IMR-90 (cell line): ENCODE measurements at regions not wholly inside any gene's neighbourhood (a gene's known extent, or its start where the extent isn't known, plus 50 kb on each side); places are given as distances from the start of the nearest gene placed in this dataset.

ENCODE experiments used
- ATAC-seq: fragments of 200-7000 bp; cut with Tn5 transposase; 2 replicates; pipeline ENCODE4 v1.9.1; 2020; ENCODE audit warnings: low read depth, mild to moderate bottlenecking, moderate library complexity
- BruUV-seq: library from RNA; stranded (reverse); fragments of 400-500 nt; replicated peaks from 2 replicates; lab custom pipeline; 2021; lab: Mats Ljungman, UMichigan
- CTCF ChIA-PET: fragments of 300-600 bp; formaldehyde crosslinking; extraction: SDS; loops from one replicate; lab custom pipeline; 2021; ENCODE audit warnings: antibody characterized with exemption; lab: Yijun Ruan, JAX
- POLR2A ChIA-PET: fragments of 300-600 bp; sonication (Branson Sonifier 250); formaldehyde crosslinking; loops from one replicate; lab custom pipeline; 2022; ENCODE audit warnings: antibody characterized with exemption; ENCODE audit not compliant: unreplicated experiment; lab: Charles Lee
- DNase-seq: peaks from one replicate; pipeline ENCODE4 v3.0.0; 2013
- H2AFZ ChIP-seq: replicated peaks from 2 replicates; pipeline ENCODE3; 2013; ENCODE audit warnings: low read length, mild to moderate bottlenecking; ENCODE audit not compliant: poor library complexity
- H2AK5ac ChIP-seq: 2 replicates; pipeline ENCODE4 v1.6.1; 2013; ENCODE audit warnings: low read depth, low read length, inconsistent platforms
- H2AK9ac ChIP-seq: replicated peaks from 2 replicates; pipeline ENCODE3; 2013; ENCODE audit warnings: mild to moderate bottlenecking, low read depth, low read length, moderate library complexity; ENCODE audit not compliant: poor library complexity
- H2BK120ac ChIP-seq: 2 replicates; pipeline ENCODE4 v1.6.1; 2013; ENCODE audit warnings: low read depth, low read length, inconsistent platforms
- H2BK15ac ChIP-seq: 3 replicates; pipeline ENCODE4 v1.6.1; 2013; ENCODE audit warnings: low read depth, low read length, inconsistent platforms
- H2BK20ac ChIP-seq: 2 replicates; pipeline ENCODE4 v1.6.1; 2013; ENCODE audit warnings: low read depth, mild to moderate bottlenecking, inconsistent platforms, low read length, moderate library complexity
- H2BK5ac ChIP-seq: 2 replicates; pipeline ENCODE4 v1.6.1; 2013; ENCODE audit warnings: mild to moderate bottlenecking, low read depth, low read length, inconsistent platforms; ENCODE audit not compliant: poor library complexity, severe bottlenecking
- H3K14ac ChIP-seq: replicated peaks from 2 replicates; pipeline ENCODE4 v1.6.1; 2013; ENCODE audit warnings: low read depth, low read length, inconsistent platforms
- H3K18ac ChIP-seq: 2 replicates; pipeline ENCODE4 v1.6.1; 2013; ENCODE audit warnings: low read depth, low read length, control low read depth
- H3K23ac ChIP-seq: 2 replicates; pipeline ENCODE4 v1.6.1; 2013; ENCODE audit warnings: low read depth, low read length, inconsistent platforms
- H3K27ac ChIP-seq: 2 replicates; pipeline ENCODE4 v1.5.1; 2013; ENCODE audit warnings: mild to moderate bottlenecking, control low read depth, low read length; ENCODE audit not compliant: insufficient read depth
- H3K27me3 ChIP-seq: 2 replicates; pipeline ENCODE4 v1.6.1; 2013; ENCODE audit warnings: low read length; ENCODE audit not compliant: control insufficient read depth, insufficient read depth
- H3K36me3 ChIP-seq: 2 replicates; pipeline ENCODE4 v1.6.1; 2013; ENCODE audit warnings: low read length, mixed read lengths; ENCODE audit not compliant: control insufficient read depth, insufficient read depth
- H3K4ac ChIP-seq: 2 replicates; pipeline ENCODE4 v1.6.1; 2013; ENCODE audit warnings: low read depth, low read length, inconsistent platforms
- H3K4me1 ChIP-seq: 2 replicates; pipeline ENCODE4 v1.6.1; 2013; ENCODE audit warnings: low read length, mixed read lengths; ENCODE audit not compliant: control insufficient read depth, insufficient read depth
- H3K4me2 ChIP-seq: 2 replicates; pipeline ENCODE4 v1.6.1; 2013; ENCODE audit warnings: low read depth, mild to moderate bottlenecking, control low read depth, low read length, moderate library complexity
- H3K4me3 ChIP-seq: 2 replicates; pipeline ENCODE4 v1.5.1; 2013; ENCODE audit warnings: low read depth, mild to moderate bottlenecking, control low read depth, low read length, moderate library complexity; ENCODE audit not compliant: insufficient read depth
- H3K56ac ChIP-seq: 2 replicates; pipeline ENCODE4 v1.6.1; 2013; ENCODE audit warnings: low read length, inconsistent platforms; ENCODE audit not compliant: insufficient read depth; ENCODE audit errors: extremely low read depth
- H3K79me1 ChIP-seq, 2 experiments: 2 replicates each; pipeline ENCODE4 v1.6.1; 2013; ENCODE audit warnings: low read length in 2 of 2, inconsistent platforms in 1 of 2, low read depth in 1 of 2
- H3K9ac ChIP-seq: 2 replicates; pipeline ENCODE4 v1.6.1; 2013; ENCODE audit warnings: low read depth, low read length, control low read depth
- H3K9me1 ChIP-seq: 2 replicates; pipeline ENCODE4 v1.6.1; 2013; ENCODE audit warnings: low read length, inconsistent platforms; ENCODE audit not compliant: insufficient read depth
- H3K9me3 ChIP-seq: 2 replicates; pipeline ENCODE4 v1.6.1; 2013; ENCODE audit warnings: low read length; ENCODE audit not compliant: control insufficient read depth, insufficient read depth
- H4K20me1 ChIP-seq: 2 replicates; pipeline ENCODE4 v1.6.1; 2013; ENCODE audit warnings: low read length, inconsistent platforms; ENCODE audit not compliant: insufficient read depth
- H4K5ac ChIP-seq: 2 replicates; pipeline ENCODE4 v1.6.1; 2013; ENCODE audit warnings: mild to moderate bottlenecking, low read depth, low read length, control low read depth
- H4K8ac ChIP-seq, 2 experiments: 2 replicates each; pipeline ENCODE4 v1.6.1; 2013; ENCODE audit warnings: low read depth in 2 of 2, low read length in 2 of 2, control low read depth in 1 of 2, inconsistent platforms in 1 of 2
- H4K91ac ChIP-seq: 2 replicates; pipeline ENCODE4 v1.6.1; 2013; ENCODE audit warnings: low read depth, low read length, inconsistent platforms; ENCODE audit not compliant: insufficient read depth
- BHLHE40 ChIP-seq: fragments of 150-350 bp; IDR thresholded peaks from 2 replicates; pipeline ENCODE4 v1.6.1; 2016; ENCODE audit warnings: mild to moderate bottlenecking, low read depth, low read length
- CEBPB ChIP-seq: IDR thresholded peaks from 2 replicates; pipeline ENCODE4 v1.6.1; 2012; ENCODE audit warnings: low read depth, low read length, improper control_type of control experiment
- CHD1 ChIP-seq: IDR thresholded peaks from 2 replicates; pipeline ENCODE4 v1.6.1; 2012; ENCODE audit warnings: low read depth, low read length, improper control_type of control experiment
- FOS ChIP-seq: fragments of 150-350 bp; IDR thresholded peaks from 2 replicates; pipeline ENCODE4 v1.6.1; 2016; ENCODE audit warnings: low read depth, low read length
- MAFK ChIP-seq: IDR thresholded peaks from 2 replicates; pipeline ENCODE4 v1.6.1; 2012; ENCODE audit warnings: low read depth, low read length, improper control_type of control experiment
- MAZ ChIP-seq: IDR thresholded peaks from 2 replicates; pipeline ENCODE4 v1.6.1; 2012; ENCODE audit warnings: low read depth, mild to moderate bottlenecking, low read length, improper control_type of control experiment, moderate library complexity, borderline replicate concordance
- MXI1 ChIP-seq: IDR thresholded peaks from 2 replicates; pipeline ENCODE4 v1.6.1; 2012; ENCODE audit warnings: low read depth, mild to moderate bottlenecking, low read length, moderate library complexity, borderline replicate concordance
- NFE2L2 ChIP-seq: fragments of 150-350 bp; IDR thresholded peaks from 2 replicates; pipeline ENCODE4 v1.6.1; 2016; ENCODE audit warnings: low read depth, mild to moderate bottlenecking, low read length
- POLR2A ChIP-seq: IDR thresholded peaks from 2 replicates; pipeline ENCODE4 v1.6.1; 2012; ENCODE audit warnings: mild to moderate bottlenecking, low read depth, low read length
- RAD21 ChIP-seq: IDR thresholded peaks from 2 replicates; pipeline ENCODE4 v1.6.1; 2012; ENCODE audit warnings: low read length, improper control_type of control experiment
- RCOR1 ChIP-seq: IDR thresholded peaks from 2 replicates; pipeline ENCODE4 v1.6.1; 2012; ENCODE audit warnings: mild to moderate bottlenecking, low read length, improper control_type of control experiment; ENCODE audit not compliant: insufficient replicate concordance
- RFX5 ChIP-seq: IDR thresholded peaks from 2 replicates; pipeline ENCODE4 v1.8.0; 2012; ENCODE audit warnings: low read depth, mild to moderate bottlenecking, low read length, moderate library complexity
- WGBS, 2 experiments: methylation state at CpG; one replicate each; pipeline versions ENCODE4 v1.1.5 to v1.1.7; 2013; ENCODE audit warnings: missing lambda C conversion rate in 2 of 2; ENCODE audit not compliant: insufficient read length in 1 of 2; ENCODE audit errors: extremely low coverage in 2 of 2; 5-methylcytosine and 5-hydroxymethylcytosine counted together
- dilution Hi-C: fragments of 300-500 bp; cut with HindIII; formaldehyde crosslinking; loops from one replicate; pipeline ENCODE4 v1.14.3; 2018; ENCODE audit warnings: low sequenced_read_pairs; ENCODE audit not compliant: unreplicated experiment
- in situ Hi-C: fragments of 300-500 bp; cut with MboI; formaldehyde crosslinking; loops from 3 replicates; pipeline ENCODE4 v1.14.3; 2019; ENCODE audit warnings: low sequenced_read_pairs, inconsistent platforms, mixed read lengths
- intact Hi-C: fragments of 100-400 bp; cut with micrococcal nuclease; formaldehyde crosslinking; loops from 2 replicates; pipeline ENCODE4 v1.10.0; 2022
- TF ChIP-seq, protein P1 (sequence below): fragments of 150-350 bp; IDR thresholded peaks from 2 replicates; pipeline ENCODE4 v1.6.1; 2017; ENCODE audit warnings: mild to moderate bottlenecking, antibody characterized with exemption, low read length, low read depth
- TF ChIP-seq, protein P2 (sequence below): fragments of 150-350 bp; IDR thresholded peaks from 2 replicates; pipeline ENCODE4 v1.6.1; 2016; ENCODE audit warnings: low read depth, mild to moderate bottlenecking, low read length, moderate library complexity, borderline replicate concordance
- TF ChIP-seq, protein P3 (sequence below): conservative IDR thresholded peaks from 2 replicates; pipeline ENCODE4 v1.5.1; 2012; ENCODE audit warnings: mild to moderate bottlenecking, low read depth, low read length, improper control_type of control experiment

DNA sequence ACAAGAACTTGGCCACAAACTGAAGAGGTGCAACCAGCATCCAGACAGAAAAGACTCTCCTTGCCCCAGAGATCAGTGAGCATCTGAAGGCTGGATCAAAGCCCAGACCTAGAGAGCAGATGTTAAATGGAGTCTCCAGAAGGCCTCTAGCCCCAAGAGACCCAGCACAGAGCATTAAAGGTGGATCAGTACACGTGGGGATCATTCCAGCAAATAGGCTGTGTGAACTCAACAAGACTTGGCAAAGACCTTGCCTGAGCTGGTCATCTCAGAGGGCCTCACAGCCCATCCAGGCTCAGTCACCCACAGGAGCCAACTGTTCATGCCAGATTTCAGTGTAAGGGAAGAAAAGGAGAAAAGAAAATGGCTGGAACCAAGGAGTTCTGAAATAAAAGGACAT lies 214.0 kb downstream of the ENC1 start:
- intact Hi-C loops = no loop called here

More for the DNA sequence above, 214.0 kb downstream of the ENC1 start:
- no peak overlapping the region for H3K14ac ChIP-seq
- no peak overlapping the region for H3K4me3 ChIP-seq
- TF ChIP-seq BHLHE40 (no peak), CHD1 (no peak), FOS (no peak), NFE2L2 (no peak), RAD21 (no peak), POLR2A (no peak), MXI1 (no peak), RFX5 (no peak), MAZ (no peak), CEBPB (no peak), MAFK (no peak), RCOR1 (no peak)
- TF ChIP-seq, protein P1, sequence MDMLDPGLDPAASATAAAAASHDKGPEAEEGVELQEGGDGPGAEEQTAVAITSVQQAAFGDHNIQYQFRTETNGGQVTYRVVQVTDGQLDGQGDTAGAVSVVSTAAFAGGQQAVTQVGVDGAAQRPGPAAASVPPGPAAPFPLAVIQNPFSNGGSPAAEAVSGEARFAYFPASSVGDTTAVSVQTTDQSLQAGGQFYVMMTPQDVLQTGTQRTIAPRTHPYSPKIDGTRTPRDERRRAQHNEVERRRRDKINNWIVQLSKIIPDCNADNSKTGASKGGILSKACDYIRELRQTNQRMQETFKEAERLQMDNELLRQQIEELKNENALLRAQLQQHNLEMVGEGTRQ = no peak
- TF ChIP-seq, protein P2, sequence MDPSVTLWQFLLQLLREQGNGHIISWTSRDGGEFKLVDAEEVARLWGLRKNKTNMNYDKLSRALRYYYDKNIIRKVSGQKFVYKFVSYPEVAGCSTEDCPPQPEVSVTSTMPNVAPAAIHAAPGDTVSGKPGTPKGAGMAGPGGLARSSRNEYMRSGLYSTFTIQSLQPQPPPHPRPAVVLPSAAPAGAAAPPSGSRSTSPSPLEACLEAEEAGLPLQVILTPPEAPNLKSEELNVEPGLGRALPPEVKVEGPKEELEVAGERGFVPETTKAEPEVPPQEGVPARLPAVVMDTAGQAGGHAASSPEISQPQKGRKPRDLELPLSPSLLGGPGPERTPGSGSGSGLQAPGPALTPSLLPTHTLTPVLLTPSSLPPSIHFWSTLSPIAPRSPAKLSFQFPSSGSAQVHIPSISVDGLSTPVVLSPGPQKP = no peak
- TF ChIP-seq, protein P3, sequence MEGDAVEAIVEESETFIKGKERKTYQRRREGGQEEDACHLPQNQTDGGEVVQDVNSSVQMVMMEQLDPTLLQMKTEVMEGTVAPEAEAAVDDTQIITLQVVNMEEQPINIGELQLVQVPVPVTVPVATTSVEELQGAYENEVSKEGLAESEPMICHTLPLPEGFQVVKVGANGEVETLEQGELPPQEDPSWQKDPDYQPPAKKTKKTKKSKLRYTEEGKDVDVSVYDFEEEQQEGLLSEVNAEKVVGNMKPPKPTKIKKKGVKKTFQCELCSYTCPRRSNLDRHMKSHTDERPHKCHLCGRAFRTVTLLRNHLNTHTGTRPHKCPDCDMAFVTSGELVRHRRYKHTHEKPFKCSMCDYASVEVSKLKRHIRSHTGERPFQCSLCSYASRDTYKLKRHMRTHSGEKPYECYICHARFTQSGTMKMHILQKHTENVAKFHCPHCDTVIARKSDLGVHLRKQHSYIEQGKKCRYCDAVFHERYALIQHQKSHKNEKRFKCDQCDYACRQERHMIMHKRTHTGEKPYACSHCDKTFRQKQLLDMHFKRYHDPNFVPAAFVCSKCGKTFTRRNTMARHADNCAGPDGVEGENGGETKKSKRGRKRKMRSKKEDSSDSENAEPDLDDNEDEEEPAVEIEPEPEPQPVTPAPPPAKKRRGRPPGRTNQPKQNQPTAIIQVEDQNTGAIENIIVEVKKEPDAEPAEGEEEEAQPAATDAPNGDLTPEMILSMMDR = no peak
- no peaks in the 10 kb centered on the region; the same call in 1 of the 2 replicates for H3K9me3 ChIP-seq
- ATAC-seq = no peak
- no peaks in the 10 kb centered on the region for H3K4me1 ChIP-seq
- no peak overlapping the region for H3K4ac ChIP-seq
- DNase-seq = no peak
- no peak overlapping the region for H4K8ac ChIP-seq
- H3K56ac ChIP-seq = no peak overlapping the region
- no peaks in the 10 kb centered on the region for H3K9me1 ChIP-seq
- no peak overlapping the region for H4K5ac ChIP-seq
- no peak overlapping the region for H3K18ac ChIP-seq
- 43% methylated on average over 1 of the region's 1 CpG; no CpG with 5 or more reads in 1 of the 2 experiments for WGBS, 2 experiments
- H3K4me2 ChIP-seq = no peak overlapping the region
- BruUV-seq = no TSS peak
- H2BK5ac ChIP-seq = no peak overlapping the region
- POLR2A ChIA-PET = no interaction called here
- no peak overlapping the region for H2BK15ac ChIP-seq
- no peak overlapping the region for H3K9ac ChIP-seq
- no peaks in the 10 kb centered on the region for H3K36me3 ChIP-seq
- H2BK120ac ChIP-seq = no peak overlapping the region
- H2AK5ac ChIP-seq = no peak overlapping the region
- H3K27ac ChIP-seq = no peak overlapping the region
- no peak overlapping the region for H2AFZ ChIP-seq
- H4K91ac ChIP-seq = no peak overlapping the region
- H3K27me3 ChIP-seq = peaks cover 2% of the 10 kb centered on the region; the same call in 1 of the 2 replicates
- H3K23ac ChIP-seq = no peak overlapping the region
- no peaks in the 10 kb centered on the region for H3K79me1 ChIP-seq
- dilution Hi-C loops = no loop called here
- in situ Hi-C loops = no loop called here
- H4K20me1 ChIP-seq = no peaks in the 10 kb centered on the region
- CTCF ChIA-PET = no interaction called here
- H2BK20ac ChIP-seq = no peak overlapping the region
- H2AK9ac ChIP-seq = no peak overlapping the region
